ENCODE measurements at regions not wholly inside any gene's neighbourhood (a gene's known extent, or its start where the extent isn't known, plus 50 kb on each side); places are given as distances from the start of the nearest gene placed in this dataset.
A peak's percentile ranks its signal among the peaks of the same experiment; 100 is the strongest.

DNA sequence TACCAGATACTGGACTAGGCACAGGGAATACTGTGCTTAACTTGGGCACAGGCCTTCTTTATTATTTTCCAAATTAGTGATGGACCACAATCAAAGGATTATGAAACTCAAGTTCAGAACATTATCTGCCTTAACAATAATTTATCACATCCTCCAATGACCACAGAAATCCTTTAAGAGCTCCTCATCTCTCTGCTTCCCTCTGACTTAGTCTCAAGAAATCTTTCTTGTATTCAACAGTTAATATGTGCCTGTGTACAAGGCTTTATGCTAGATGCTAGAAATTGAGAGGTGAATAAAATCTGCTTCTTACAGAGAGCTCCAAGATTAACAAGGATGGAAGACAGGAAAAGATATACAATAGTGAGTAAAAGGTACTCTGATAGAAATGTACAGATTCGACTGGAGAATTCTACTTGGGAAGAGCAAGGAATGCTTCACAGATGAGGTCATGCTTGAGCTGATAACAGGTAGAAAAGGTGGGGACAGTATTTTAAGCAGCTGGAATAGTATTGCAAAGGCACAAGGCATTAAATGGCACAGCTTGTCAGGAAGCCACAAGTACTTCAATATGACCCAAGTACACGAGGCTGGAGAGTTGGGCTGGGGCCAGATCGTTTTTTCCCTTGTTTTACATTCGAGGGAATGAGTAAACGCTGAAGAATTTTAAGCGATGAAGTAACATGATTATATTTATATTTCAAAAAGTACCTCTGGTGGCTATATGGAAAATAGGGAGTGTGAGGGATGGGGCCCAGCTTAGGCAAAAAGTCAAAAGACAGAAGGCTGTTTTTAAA is 55.1 kb upstream of the ARID2 start (continued):
- no peak for TF ChIP-seq ZNF133 (tag by site-specific recombination; IDR thresholded peaks at IDR 0.05)
- peak; percentile 89 for TF ChIP-seq SCRT2 (tag by site-specific recombination; IDR thresholded peaks at IDR 0.05)
- no peak for TF ChIP-seq ZNF701 (tag by site-specific recombination; IDR thresholded peaks at IDR 0.05)
- no peak for TF ChIP-seq ZNF596 (tag by site-specific recombination; IDR thresholded peaks at IDR 0.05)
- TF ChIP-seq FEZF1 (tag by site-specific recombination; IDR thresholded peaks at IDR 0.05), result peak; percentile 36; the same call in 1 of the 2 replicates
- no peak for TF ChIP-seq PRDM2 (tag by site-specific recombination; IDR thresholded peaks at IDR 0.05; ENCODE audit: borderline replicate concordance)
- TF ChIP-seq ZBTB7A (tag by site-specific recombination; IDR thresholded peaks at IDR 0.05; ENCODE audit: low read depth), result no peak
- 0 out of 2 replicates have a peak, but pooled peaks have one; percentile 23 for TF ChIP-seq SP3 (tag by site-specific recombination; IDR thresholded peaks at IDR 0.05)
- TF ChIP-seq KLF10 (tag by site-specific recombination; IDR thresholded peaks at IDR 0.05), result no peak
- no peak for TF ChIP-seq ZNF548 (tag by site-specific recombination; IDR thresholded peaks at IDR 0.05)
- TF ChIP-seq ZFP3 (tag by site-specific recombination; IDR thresholded peaks at IDR 0.05; ENCODE audit: low read depth), result no peak
- TF ChIP-seq PRDM1 (tag by site-specific recombination; IDR thresholded peaks at IDR 0.05), result no peak
- no peak for TF ChIP-seq ZNF585B (tag by site-specific recombination; IDR thresholded peaks at IDR 0.05)
- no peak for TF ChIP-seq ZBTB17 (tag by site-specific recombination; IDR thresholded peaks at IDR 0.05)
- TF ChIP-seq, protein P1, sequence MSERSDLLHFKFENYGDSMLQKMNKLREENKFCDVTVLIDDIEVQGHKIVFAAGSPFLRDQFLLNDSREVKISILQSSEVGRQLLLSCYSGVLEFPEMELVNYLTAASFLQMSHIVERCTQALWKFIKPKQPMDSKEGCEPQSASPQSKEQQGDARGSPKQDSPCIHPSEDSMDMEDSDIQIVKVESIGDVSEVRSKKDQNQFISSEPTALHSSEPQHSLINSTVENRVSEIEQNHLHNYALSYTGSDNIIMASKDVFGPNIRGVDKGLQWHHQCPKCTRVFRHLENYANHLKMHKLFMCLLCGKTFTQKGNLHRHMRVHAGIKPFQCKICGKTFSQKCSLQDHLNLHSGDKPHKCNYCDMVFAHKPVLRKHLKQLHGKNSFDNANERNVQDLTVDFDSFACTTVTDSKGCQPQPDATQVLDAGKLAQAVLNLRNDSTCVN (tag by site-specific recombination; optimal IDR thresholded peaks at IDR 0.05), result no peak
- TF ChIP-seq ZFP69B (tag by site-specific recombination; IDR thresholded peaks at IDR 0.05), result 0 out of 2 replicates have a peak, but pooled peaks have one; percentile 37
- TF ChIP-seq, protein P2, sequence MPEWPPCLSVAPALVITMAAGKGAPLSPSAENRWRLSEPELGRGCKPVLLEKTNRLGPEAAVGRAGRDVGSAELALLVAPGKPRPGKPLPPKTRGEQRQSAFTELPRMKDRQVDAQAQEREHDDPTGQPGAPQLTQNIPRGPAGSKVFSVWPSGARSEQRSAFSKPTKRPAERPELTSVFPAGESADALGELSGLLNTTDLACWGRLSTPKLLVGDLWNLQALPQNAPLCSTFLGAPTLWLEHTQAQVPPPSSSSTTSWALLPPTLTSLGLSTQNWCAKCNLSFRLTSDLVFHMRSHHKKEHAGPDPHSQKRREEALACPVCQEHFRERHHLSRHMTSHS (tag by site-specific recombination; IDR thresholded peaks at IDR 0.05), result no peak
- TF ChIP-seq SP2 (tag by site-specific recombination; IDR thresholded peaks at IDR 0.05), result no peak
- TF ChIP-seq ZBTB48 (tag by site-specific recombination; IDR thresholded peaks at IDR 0.05), result no peak
- TF ChIP-seq ZNF837 (tag by site-specific recombination; IDR thresholded peaks at IDR 0.05), result no peak
- TF ChIP-seq SP7 (tag by site-specific recombination; IDR thresholded peaks at IDR 0.05), result 0 out of 2 replicates have a peak, but pooled peaks have one; percentile 28
- peak; percentile 23; the same call in 1 of the 2 replicates for TF ChIP-seq SCRT1 (tag by site-specific recombination; IDR thresholded peaks at IDR 0.05; ENCODE audit: borderline replicate concordance)
- TF ChIP-seq ZNF18 (tag by site-specific recombination; IDR thresholded peaks at IDR 0.05), result no peak
- TF ChIP-seq, protein P3, sequence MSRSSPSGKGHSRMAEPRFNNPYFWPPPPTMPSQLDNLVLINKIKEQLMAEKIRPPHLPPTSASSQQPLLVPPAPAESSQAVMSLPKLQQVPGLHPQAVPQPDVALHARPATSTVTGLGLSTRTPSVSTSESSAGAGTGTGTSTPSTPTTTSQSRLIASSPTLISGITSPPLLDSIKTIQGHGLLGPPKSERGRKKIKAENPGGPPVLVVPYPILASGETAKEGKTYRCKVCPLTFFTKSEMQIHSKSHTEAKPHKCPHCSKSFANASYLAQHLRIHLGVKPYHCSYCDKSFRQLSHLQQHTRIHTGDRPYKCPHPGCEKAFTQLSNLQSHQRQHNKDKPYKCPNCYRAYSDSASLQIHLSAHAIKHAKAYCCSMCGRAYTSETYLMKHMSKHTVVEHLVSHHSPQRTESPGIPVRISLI (tag by site-specific recombination; IDR thresholded peaks at IDR 0.05), result peak; percentile 68; the same call in 1 of the 2 replicates
- no peak for TF ChIP-seq ZNF391 (tag by site-specific recombination; IDR thresholded peaks at IDR 0.05; ENCODE audit: borderline replicate concordance, low read depth)
- TF ChIP-seq, protein P4, sequence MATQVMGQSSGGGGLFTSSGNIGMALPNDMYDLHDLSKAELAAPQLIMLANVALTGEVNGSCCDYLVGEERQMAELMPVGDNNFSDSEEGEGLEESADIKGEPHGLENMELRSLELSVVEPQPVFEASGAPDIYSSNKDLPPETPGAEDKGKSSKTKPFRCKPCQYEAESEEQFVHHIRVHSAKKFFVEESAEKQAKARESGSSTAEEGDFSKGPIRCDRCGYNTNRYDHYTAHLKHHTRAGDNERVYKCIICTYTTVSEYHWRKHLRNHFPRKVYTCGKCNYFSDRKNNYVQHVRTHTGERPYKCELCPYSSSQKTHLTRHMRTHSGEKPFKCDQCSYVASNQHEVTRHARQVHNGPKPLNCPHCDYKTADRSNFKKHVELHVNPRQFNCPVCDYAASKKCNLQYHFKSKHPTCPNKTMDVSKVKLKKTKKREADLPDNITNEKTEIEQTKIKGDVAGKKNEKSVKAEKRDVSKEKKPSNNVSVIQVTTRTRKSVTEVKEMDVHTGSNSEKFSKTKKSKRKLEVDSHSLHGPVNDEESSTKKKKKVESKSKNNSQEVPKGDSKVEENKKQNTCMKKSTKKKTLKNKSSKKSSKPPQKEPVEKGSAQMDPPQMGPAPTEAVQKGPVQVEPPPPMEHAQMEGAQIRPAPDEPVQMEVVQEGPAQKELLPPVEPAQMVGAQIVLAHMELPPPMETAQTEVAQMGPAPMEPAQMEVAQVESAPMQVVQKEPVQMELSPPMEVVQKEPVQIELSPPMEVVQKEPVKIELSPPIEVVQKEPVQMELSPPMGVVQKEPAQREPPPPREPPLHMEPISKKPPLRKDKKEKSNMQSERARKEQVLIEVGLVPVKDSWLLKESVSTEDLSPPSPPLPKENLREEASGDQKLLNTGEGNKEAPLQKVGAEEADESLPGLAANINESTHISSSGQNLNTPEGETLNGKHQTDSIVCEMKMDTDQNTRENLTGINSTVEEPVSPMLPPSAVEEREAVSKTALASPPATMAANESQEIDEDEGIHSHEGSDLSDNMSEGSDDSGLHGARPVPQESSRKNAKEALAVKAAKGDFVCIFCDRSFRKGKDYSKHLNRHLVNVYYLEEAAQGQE (tag by site-specific recombination; IDR thresholded peaks at IDR 0.05), result no peak

Measured in HEK293 (cell line).